ENCODE measurements at regions not wholly inside any gene's neighbourhood (a gene's known extent, or its start where the extent isn't known, plus 50 kb on each side); places are given as distances from the start of the nearest gene placed in this dataset.
"Not testable (repeated sequence)": the region's sequence is repeated elsewhere in the genome, so short reads cannot be mapped to it uniquely, and the experiment has no call there.

DNA sequence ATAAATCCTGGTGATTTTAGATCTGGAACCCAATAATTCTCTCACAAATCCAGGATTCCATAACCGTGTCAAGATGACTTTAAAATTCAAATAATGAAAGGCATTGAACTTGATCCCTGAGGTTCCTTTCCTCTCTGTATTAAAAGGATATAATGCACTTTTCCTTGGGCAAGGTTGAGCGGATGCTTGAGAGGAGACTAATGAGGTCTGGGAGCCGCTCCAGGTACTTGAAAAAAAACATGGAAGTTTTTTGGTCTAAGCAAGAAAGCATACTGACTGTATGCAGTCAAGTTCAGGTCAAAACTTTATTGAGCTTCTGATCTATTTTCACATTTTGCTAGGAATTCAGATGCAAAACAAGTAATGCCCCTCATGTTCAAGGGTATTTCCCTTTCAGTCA, 318.5 kb downstream of the RAD51AP2 start:
- no peak for DNase-seq (ENCODE audit: extremely low read depth in 1 of 2, low read depth in 1 of 2)

DNA sequence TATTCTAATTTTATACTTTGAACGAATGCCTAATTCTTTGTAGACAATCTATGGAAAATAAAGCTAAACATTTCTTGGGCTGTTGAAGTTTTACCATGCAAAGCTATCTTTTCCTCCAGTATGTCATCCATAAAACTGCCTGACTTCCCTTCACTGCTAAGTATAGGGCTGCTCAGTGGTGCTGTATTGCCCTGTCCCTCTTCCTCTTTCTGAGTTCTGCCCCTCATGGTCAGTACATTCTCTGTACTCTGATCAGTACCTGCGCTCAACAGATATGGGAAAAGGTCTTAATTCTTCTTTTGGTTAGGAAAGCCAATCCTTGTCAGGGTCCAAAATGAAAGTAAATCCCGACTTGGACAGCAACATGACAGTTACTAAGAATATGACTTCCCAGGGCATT, 321.9 kb downstream of the RAD51AP2 start:
- DNase-seq (ENCODE audit: extremely low read depth in 1 of 2, low read depth in 1 of 2), result no peak

GRCh38 chr2:17195016-17195415, 323.2 kb downstream of the RAD51AP2 start:
- DNase-seq (ENCODE audit: extremely low read depth in 1 of 2, low read depth in 1 of 2), result no peak

- DNase-seq (ENCODE audit: extremely low read depth in 1 of 2, low read depth in 1 of 2), result no peak
Measured at GRCh38 chr2:17194083-17194482, 324.2 kb downstream of the RAD51AP2 start.

GRCh38 chr2:17193433-17193890, 324.8 kb downstream of the RAD51AP2 start:
- not testable (repeated sequence) for DNase-seq (ENCODE audit: extremely low read depth in 1 of 2, low read depth in 1 of 2)

GRCh38 chr2:17191223-17191622, 327.0 kb downstream of the RAD51AP2 start:
- DNase-seq (ENCODE audit: extremely low read depth in 1 of 2, low read depth in 1 of 2), result no peak

- DNase-seq (ENCODE audit: extremely low read depth in 1 of 2, low read depth in 1 of 2), result no peak
Measured at GRCh38 chr2:17190527-17190926, 327.7 kb downstream of the RAD51AP2 start.

- no peak for DNase-seq (ENCODE audit: extremely low read depth in 1 of 2, low read depth in 1 of 2)
Measured at GRCh38 chr2:17188721-17189120, 329.5 kb downstream of the RAD51AP2 start.

DNA sequence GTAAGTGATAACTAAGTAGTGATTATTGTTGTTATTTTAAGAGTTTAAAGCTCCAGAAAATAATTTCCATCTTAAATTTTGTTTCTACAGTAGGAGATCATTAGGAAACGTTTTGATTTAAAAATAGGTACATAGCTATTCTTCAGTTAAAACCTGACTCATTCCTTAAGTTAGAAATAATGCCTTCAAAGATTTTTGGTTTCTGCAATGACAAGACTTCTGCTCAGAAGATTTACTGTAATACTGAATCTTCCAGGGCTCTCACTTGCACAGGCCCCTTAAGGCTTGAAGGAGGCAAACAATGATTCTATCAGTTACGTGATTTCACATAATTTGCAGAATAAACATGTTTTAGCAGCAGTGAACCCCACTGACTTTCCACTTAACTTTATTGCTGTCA, 333.7 kb downstream of the RAD51AP2 start:
- no peak for DNase-seq (ENCODE audit: extremely low read depth in 1 of 2, low read depth in 1 of 2)

- no peak for DNase-seq (ENCODE audit: extremely low read depth in 1 of 2, low read depth in 1 of 2)
Measured at GRCh38 chr2:17182399-17182798, 335.8 kb downstream of the RAD51AP2 start.

- DNase-seq (ENCODE audit: extremely low read depth in 1 of 2, low read depth in 1 of 2), result no peak
Measured at GRCh38 chr2:17181051-17181752, 337.0 kb downstream of the RAD51AP2 start.

DNA sequence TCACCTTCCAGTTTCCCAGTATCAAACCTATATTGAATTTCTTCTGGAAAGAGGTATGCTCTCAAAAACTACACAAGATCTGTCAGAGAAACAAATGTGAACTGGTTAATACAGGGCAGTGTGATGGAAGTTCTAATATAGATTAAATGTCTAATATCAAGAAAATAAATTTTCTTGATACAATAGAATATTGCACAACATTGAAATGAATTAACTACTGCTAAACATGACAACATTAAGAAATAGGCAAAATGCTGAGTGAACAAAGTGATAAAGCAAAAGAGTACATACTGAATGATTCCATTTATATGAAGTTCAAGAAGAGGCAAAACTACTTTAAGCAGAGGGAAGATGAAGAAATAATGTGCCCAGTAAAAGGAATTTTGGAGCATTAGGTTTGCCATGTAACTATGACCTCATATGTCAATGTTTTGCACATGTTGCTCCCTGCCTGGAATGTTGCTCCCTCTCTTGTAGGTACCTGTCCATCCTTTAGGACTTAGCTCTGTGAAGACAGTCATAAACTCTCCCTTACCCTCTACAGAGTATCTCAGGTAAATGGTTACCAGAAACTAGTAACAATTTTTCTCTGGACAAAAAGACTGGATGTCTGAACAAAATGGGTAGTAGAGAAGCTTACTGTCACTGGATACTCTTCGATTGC, 339.0 kb downstream of the RAD51AP2 start:
- DNase-seq (ENCODE audit: extremely low read depth in 1 of 2, low read depth in 1 of 2), result no peak

DNA sequence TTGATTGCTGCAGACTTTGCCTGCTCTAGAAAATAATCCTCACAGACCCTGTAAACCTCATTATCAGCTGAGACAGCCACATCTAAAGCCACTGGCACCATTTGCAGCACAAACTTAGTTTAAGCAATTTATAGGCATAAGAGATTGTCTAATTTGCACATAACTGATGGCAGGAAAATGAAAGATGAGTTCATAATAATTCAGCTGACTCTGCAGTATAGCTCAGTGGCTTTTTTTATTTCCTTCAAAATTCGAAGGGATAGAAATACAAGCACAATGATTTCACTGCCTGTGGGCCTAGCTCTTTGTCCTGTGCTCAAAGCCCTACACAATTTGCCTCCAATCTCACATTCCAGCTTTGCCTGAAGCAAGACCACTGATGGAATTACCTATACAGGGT, 341.2 kb downstream of the RAD51AP2 start:
- DNase-seq (ENCODE audit: extremely low read depth in 1 of 2, low read depth in 1 of 2), result no peak

- no peak for DNase-seq (ENCODE audit: extremely low read depth in 1 of 2, low read depth in 1 of 2)
Measured at GRCh38 chr2:17171446-17172049, 346.7 kb downstream of the RAD51AP2 start.

DNA sequence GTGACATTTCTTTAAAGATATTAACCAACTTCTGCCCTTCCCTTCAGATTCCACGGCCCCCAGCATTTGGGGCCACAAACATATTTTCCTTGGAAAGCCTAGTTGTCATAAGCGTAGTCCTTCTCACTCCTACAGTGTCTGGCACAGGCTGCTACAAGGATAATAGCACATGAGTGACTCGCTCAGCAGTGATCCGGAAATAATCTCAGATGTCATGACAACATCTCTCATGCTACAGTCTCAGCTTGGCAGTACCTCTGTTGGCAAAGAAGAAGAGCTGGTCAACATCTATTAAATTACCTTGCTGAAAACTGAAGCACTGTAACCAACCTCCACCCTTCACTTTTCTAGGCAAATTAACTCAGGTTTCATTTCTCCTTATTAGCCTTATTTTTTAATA, 351.7 kb downstream of the RAD51AP2 start:
- no peak for DNase-seq (ENCODE audit: extremely low read depth in 1 of 2, low read depth in 1 of 2)

GRCh38 chr2:17164550-17164949, 353.7 kb downstream of the RAD51AP2 start:
- DNase-seq (ENCODE audit: extremely low read depth in 1 of 2, low read depth in 1 of 2), result no peak

DNA sequence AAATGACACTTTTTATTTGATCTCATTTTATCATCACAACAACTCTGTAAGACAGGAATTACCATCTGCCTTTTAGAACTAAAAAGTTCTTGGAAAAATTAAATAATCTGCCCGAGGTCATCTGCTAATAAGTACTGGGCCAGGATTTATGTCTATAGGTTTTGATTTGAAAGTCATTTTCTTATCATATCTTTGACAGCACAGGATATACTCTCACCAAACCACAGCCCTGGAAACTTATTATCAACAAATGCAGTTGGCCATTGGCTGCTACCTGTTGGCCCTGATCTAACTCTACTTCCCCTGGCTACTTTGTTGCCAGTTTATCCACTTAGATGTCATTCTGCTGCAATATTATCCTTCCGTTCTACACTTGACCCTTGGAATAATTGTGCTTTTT, 354.6 kb downstream of the RAD51AP2 start:
- no peak for DNase-seq (ENCODE audit: extremely low read depth in 1 of 2, low read depth in 1 of 2)

DNA sequence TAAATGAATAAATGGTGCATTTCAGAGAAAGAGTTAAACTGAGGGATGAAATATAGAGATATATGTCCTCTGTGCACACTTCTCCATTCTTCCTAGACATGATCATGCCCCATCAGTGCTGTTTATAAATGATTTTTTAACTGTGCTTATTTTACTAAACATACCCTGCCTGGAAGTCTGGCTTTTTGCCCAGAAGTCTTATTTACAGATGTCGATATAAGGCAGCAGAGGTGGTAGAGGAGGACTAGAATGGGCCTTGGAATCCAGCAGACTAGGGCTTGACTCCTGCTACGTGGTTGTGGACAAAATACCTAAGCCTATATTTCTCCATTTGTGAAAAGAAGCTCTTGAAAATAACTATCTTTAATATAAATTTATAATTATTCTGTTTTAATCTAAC, 355.5 kb downstream of the RAD51AP2 start:
- DNase-seq (ENCODE audit: extremely low read depth in 1 of 2, low read depth in 1 of 2), result no peak

- DNase-seq (ENCODE audit: extremely low read depth in 1 of 2, low read depth in 1 of 2), result no peak
Measured at GRCh38 chr2:17160594-17160993, 357.6 kb downstream of the RAD51AP2 start.

DNA sequence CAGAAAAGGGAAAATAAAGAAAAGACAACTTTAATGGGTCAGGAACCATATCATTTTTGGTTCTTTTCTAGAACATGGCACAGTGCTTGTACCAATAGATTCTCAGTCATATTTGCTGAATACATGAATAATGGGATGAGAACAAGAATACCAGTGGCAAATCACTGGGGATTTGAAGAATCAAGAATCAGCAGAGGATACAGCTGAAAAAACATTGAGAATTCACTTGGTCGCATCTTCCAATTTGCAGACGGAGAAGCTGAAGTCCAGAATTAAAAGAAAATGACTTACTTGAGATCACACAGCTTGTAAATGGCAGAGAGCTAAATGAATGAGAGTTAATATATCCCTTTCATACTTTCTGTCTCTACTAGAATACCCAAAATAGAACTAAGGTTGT, 362.2 kb downstream of the RAD51AP2 start:
- DNase-seq (ENCODE audit: extremely low read depth in 1 of 2, low read depth in 1 of 2), result no peak

- DNase-seq (ENCODE audit: extremely low read depth in 1 of 2, low read depth in 1 of 2), result no peak
Measured at GRCh38 chr2:17149945-17150344, 368.3 kb downstream of the RAD51AP2 start.

All from activated CD8-positive, alpha-beta memory T cell treated with anti-CD3 and anti-CD28 coated beads for 1 hour (primary cell).